BE2C (cell line): ENCODE measurements at regions not wholly inside any gene's neighbourhood (a gene's known extent, or its start where the extent isn't known, plus 50 kb on each side); places are given as distances from the start of the nearest gene placed in this dataset.

ENCODE experiments used
- DNase-seq: peaks from one replicate; pipeline ENCODE4 v3.0.0-alpha.2; 2020
- H3K27me3 ChIP-seq: fragments of 250-450 bp; sonication (Bioruptor Pico); 2 replicates; pipeline ENCODE4 v1.5.1; 2020; ENCODE audit warnings: mild to moderate bottlenecking
- H3K36me3 ChIP-seq: fragments of 250-450 bp; sonication (Bioruptor Pico); 2 replicates; pipeline ENCODE4 v1.5.1; 2020; ENCODE audit warnings: mild to moderate bottlenecking
- H3K4me1 ChIP-seq: fragments of 250-450 bp; sonication (Bioruptor Pico); 2 replicates; pipeline ENCODE4 v1.5.1; 2020
- H3K4me3 ChIP-seq: 2 replicates; pipeline ENCODE4 v1.5.1; 2011; ENCODE audit warnings: low read depth, low read length
- H3K9me3 ChIP-seq: fragments of 250-450 bp; sonication (Bioruptor Pico); 2 replicates; pipeline ENCODE4 v1.5.1; 2020
- TF ChIP-seq, protein P1 (sequence below): IDR thresholded peaks from 2 replicates; pipeline ENCODE4 v1.5.1; 2012; ENCODE audit warnings: mild to moderate bottlenecking, low read depth, low read length

DNA sequence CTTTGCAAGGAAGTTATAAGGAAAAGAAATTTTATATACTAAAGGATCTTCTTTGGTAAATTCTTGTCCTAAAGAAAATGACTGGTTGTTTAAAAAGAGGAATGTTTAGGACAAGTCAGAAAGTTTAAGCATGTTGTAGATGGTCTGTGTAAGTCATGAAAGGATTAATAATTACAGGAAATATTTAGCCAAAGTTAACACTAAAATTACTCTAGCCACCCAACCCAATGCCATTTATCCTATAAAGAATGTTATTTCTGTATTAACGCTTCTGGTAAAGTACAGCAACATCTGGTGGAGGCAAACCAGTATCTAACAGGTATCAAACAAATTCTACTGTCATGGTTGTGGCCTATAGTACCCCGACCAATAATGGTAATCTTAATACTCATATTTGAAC lies 546.9 kb upstream of the PKDCC start:
- no peak for DNase-seq
- Histone ChIP-seq H3K4me1 (no peaks in the 10 kb centered on the region), H3K36me3 (no peaks in the 10 kb centered on the region), H3K9me3 (peaks cover 7% of the 10 kb centered on the region; the same call in 1 of the 2 replicates), H3K27me3 (peaks cover 5% of the 10 kb centered on the region; the same call in 1 of the 2 replicates), H3K4me3 (no peak overlapping the region)
- TF ChIP-seq, protein P1, sequence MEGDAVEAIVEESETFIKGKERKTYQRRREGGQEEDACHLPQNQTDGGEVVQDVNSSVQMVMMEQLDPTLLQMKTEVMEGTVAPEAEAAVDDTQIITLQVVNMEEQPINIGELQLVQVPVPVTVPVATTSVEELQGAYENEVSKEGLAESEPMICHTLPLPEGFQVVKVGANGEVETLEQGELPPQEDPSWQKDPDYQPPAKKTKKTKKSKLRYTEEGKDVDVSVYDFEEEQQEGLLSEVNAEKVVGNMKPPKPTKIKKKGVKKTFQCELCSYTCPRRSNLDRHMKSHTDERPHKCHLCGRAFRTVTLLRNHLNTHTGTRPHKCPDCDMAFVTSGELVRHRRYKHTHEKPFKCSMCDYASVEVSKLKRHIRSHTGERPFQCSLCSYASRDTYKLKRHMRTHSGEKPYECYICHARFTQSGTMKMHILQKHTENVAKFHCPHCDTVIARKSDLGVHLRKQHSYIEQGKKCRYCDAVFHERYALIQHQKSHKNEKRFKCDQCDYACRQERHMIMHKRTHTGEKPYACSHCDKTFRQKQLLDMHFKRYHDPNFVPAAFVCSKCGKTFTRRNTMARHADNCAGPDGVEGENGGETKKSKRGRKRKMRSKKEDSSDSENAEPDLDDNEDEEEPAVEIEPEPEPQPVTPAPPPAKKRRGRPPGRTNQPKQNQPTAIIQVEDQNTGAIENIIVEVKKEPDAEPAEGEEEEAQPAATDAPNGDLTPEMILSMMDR: no peak

DNA sequence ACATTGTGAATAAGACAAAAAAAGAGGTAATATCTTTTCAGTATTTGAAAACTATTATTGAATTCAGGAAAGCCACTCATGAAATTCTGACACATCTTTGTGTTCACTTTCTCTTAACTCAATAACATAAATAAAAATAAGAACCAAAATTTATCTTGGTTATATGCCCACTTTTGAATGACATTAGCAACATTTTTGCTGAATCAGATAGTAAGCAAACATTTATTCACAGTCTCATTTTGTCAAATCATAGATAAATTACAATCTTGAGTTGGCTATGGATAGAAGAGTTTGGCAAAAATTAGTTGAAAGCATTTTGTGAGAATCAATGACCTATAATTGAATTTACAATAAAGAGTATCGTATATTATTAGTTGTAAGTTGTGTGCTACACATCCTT lies 545.1 kb upstream of the PKDCC start:
- Histone ChIP-seq H3K4me3 (no peak overlapping the region), H3K36me3 (no peaks in the 10 kb centered on the region), H3K27me3 (peaks cover 5% of the 10 kb centered on the region; the same call in 1 of the 2 replicates), H3K9me3 (no peaks in the 10 kb centered on the region), H3K4me1 (no peaks in the 10 kb centered on the region)
- TF ChIP-seq, protein P1: no peak
- DNase-seq: no peak

DNA sequence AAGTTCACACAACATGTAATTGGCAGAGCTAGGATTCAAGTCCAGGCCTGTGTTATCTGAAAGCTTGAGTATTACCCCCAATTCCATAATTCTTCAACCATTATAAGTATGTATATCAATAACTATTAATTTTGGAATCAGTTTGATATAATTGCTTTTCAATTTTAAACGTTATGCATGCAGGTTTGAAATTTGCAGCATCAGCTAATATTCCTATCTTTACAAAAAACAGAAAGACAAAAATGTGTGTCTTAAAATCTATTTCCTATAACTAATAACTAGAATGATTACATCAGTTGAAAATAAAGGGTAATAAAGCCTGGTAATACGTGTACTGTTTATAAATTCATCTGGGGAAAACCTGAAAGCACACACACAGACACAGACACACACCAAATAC lies 543.3 kb upstream of the PKDCC start:
- H3K4me3 ChIP-seq: no peak overlapping the region
- no peaks in the 10 kb centered on the region for H3K36me3 ChIP-seq
- no peak for DNase-seq
- no peaks in the 10 kb centered on the region for H3K4me1 ChIP-seq
- TF ChIP-seq, protein P1: no peak
- H3K9me3 ChIP-seq: no peaks in the 10 kb centered on the region
- peaks cover 5% of the 10 kb centered on the region; the same call in 1 of the 2 replicates for H3K27me3 ChIP-seq

DNA sequence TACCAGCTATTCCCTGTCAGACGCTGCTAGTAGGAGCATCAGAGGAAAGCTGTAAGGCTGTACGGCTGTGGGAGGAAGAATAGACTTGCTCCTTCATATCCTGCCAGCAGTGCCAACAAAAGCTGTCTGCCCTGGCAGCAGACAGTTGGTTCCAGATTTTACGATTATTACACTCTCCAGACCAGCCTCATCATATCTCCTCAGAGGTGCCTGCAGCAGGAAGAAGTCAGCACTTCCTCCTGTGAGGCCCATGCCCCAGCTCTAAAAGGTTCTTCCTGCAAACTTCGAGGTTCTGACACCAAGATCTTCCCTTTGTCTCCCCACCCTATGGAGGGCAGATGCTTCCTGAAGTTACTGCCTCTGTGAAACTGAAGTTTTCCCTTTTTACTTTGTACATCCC lies 537.7 kb upstream of the PKDCC start:
- no peak for DNase-seq
- no peaks in the 10 kb centered on the region for H3K4me1 ChIP-seq

DNA sequence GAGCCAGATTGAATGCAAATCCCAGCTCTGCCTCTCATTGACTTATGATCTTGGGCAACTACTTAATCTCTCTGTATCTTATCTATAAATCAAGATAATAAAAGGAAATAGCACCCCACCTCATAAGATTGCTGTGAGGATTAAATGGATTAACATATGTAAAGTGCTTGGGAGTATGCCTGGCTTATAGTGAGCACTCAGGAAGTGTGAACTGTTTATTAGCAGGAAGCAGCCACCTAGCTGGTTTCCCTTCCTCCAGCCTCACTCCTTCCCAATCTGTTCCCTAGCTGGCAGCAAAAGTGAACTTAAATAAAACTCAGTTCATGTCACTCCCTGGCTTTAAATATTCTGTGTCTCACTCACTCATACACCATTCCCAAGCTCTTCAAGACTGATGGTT lies 526.6 kb upstream of the PKDCC start:
- H3K4me1 ChIP-seq: no peaks in the 10 kb centered on the region
- TF ChIP-seq, protein P1: no peak
- no peaks in the 10 kb centered on the region for H3K36me3 ChIP-seq
- H3K27me3 ChIP-seq: no peaks in the 10 kb centered on the region
- DNase-seq: no peak
- no peak overlapping the region for H3K4me3 ChIP-seq
- H3K9me3 ChIP-seq: no peaks in the 10 kb centered on the region

More for the DNA sequence above, 537.7 kb upstream of the PKDCC start:
- Histone ChIP-seq H3K36me3 (no peaks in the 10 kb centered on the region), H3K27me3 (no peaks in the 10 kb centered on the region), H3K4me3 (no peak overlapping the region), H3K9me3 (no peaks in the 10 kb centered on the region; the same call in 1 of the 2 replicates)
- TF ChIP-seq, protein P1: no peak

DNA sequence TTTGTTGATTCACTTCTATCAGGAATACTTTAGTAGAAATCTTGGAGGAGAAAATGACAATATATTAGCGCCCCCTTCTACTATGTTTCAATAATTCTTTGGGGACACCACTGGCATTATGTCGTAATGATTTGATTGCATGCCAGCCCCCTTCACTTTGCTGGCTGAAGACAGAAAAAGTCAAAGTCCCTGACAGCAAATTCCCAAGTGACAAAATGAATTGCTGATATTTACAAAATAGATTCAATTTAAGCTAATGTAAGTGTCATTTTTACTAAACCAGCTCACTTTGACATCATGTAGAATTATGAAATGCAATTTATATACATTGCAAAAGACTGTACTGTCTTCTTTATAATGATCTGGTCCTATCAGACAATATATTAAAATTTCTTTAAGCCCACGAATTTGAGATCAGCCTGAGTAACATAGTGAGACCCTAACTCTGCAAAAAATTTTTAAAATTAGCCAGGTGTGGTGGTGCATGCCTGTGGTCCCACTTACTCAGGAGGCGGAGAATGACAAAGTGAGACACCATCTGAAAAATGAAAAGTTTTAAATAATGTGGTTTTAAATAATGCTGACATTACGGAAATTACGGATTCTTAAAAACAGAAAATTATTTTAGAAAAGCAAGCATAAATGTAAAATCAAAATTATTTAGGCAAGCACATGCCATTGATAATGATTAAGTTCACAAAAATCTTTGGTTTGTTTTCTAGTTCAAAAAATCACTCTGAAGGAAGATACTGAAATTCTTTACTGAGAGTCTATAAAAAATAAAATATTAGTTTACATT lies 520.1 kb upstream of the PKDCC start:
- Histone ChIP-seq H3K4me3 (no peak overlapping the region), H3K36me3 (no peaks in the 10 kb centered on the region), H3K9me3 (no peaks in the 10 kb centered on the region; the same call in 1 of the 2 replicates), H3K27me3 (no peaks in the 10 kb centered on the region), H3K4me1 (no peaks in the 10 kb centered on the region)
- DNase-seq: no peak
- TF ChIP-seq, protein P1: no peak
